DND-41 (cell line): ENCODE measurements at regions not wholly inside any gene's neighbourhood (a gene's known extent, or its start where the extent isn't known, plus 50 kb on each side); places are given as distances from the start of the nearest gene placed in this dataset.

Experiments used
- EZH2 ChIP-seq: IDR thresholded peaks from 3 replicates; pipeline ENCODE4 v1.6.1; 2012; ENCODE audit warnings: borderline replicate concordance, low read depth, mild to moderate bottlenecking, moderate library complexity, low read length, inconsistent platforms; ENCODE audit not compliant: severe bottlenecking
- TF ChIP-seq, protein P1 (sequence below): IDR thresholded peaks from 2 replicates; pipeline ENCODE4 v1.5.1; 2012; ENCODE audit warnings: borderline replicate concordance, low read length, moderate library complexity, mild to moderate bottlenecking; ENCODE audit not compliant: poor library complexity, severe bottlenecking; ENCODE audit errors: extremely low read depth

DNA sequence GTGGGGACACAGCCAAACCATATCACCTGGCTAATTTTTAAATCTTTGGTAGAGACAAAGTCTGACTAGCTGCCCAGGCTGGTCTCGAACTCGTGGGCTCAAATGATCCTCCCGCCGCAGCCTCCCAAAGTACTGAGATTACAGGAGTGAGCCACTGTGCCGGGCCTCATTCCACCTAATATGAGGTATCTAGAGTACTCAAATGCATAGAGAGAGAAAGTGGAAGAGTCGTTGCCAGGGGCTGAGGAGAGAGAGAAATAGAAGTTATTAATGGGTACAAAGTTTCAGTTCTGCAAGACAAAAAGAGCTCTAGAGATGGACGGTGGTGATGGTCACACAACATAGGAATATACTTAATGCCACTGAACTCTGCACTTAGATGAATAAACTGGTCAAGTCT lies 119.6 kb downstream of the TOMM20 start:
- TF ChIP-seq, protein P1, sequence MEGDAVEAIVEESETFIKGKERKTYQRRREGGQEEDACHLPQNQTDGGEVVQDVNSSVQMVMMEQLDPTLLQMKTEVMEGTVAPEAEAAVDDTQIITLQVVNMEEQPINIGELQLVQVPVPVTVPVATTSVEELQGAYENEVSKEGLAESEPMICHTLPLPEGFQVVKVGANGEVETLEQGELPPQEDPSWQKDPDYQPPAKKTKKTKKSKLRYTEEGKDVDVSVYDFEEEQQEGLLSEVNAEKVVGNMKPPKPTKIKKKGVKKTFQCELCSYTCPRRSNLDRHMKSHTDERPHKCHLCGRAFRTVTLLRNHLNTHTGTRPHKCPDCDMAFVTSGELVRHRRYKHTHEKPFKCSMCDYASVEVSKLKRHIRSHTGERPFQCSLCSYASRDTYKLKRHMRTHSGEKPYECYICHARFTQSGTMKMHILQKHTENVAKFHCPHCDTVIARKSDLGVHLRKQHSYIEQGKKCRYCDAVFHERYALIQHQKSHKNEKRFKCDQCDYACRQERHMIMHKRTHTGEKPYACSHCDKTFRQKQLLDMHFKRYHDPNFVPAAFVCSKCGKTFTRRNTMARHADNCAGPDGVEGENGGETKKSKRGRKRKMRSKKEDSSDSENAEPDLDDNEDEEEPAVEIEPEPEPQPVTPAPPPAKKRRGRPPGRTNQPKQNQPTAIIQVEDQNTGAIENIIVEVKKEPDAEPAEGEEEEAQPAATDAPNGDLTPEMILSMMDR: no peak
- no peak for TF ChIP-seq EZH2
